ENCODE measurements at regions not wholly inside any gene's neighbourhood (a gene's known extent, or its start where the extent isn't known, plus 50 kb on each side); places are given as distances from the start of the nearest gene placed in this dataset.

GRCh38 chr2:120966510-120967254, 231.0 kb downstream of the GLI2 start:
- H3K9me3 ChIP-seq (ENCODE audit: severe bottlenecking) = no peaks in the 10 kb centered on the region
- TF ChIP-seq, protein P1, sequence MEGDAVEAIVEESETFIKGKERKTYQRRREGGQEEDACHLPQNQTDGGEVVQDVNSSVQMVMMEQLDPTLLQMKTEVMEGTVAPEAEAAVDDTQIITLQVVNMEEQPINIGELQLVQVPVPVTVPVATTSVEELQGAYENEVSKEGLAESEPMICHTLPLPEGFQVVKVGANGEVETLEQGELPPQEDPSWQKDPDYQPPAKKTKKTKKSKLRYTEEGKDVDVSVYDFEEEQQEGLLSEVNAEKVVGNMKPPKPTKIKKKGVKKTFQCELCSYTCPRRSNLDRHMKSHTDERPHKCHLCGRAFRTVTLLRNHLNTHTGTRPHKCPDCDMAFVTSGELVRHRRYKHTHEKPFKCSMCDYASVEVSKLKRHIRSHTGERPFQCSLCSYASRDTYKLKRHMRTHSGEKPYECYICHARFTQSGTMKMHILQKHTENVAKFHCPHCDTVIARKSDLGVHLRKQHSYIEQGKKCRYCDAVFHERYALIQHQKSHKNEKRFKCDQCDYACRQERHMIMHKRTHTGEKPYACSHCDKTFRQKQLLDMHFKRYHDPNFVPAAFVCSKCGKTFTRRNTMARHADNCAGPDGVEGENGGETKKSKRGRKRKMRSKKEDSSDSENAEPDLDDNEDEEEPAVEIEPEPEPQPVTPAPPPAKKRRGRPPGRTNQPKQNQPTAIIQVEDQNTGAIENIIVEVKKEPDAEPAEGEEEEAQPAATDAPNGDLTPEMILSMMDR (IDR thresholded peaks at IDR 0.05; ENCODE audit: poor library complexity, severe bottlenecking) = no peak
- H3K36me3 ChIP-seq (ENCODE audit: low read depth) = no peaks in the 10 kb centered on the region
- DNase-seq (ENCODE audit: low spot score) = no peak
- H3K4me3 ChIP-seq (ENCODE audit: severe bottlenecking) = no peak overlapping the region
- H3K27ac ChIP-seq (ENCODE audit: poor library complexity, severe bottlenecking) = no peak overlapping the region
- H3K4me1 ChIP-seq (ENCODE audit: insufficient read depth, poor library complexity, severe bottlenecking) = no peaks in the 10 kb centered on the region
- no peak for ATAC-seq (ENCODE audit: low read depth)
- H3K27me3 ChIP-seq (ENCODE audit: insufficient read depth, poor library complexity, severe bottlenecking) = no peaks in the 10 kb centered on the region

GRCh38 chr2:120968307-120969015, 232.8 kb downstream of the GLI2 start:
- no peak for ATAC-seq (ENCODE audit: low read depth)
- Histone ChIP-seq H3K27ac (ENCODE audit: poor library complexity, severe bottlenecking) (no peak overlapping the region), H3K4me3 (ENCODE audit: severe bottlenecking) (no peak overlapping the region), H3K4me1 (ENCODE audit: insufficient read depth, poor library complexity, severe bottlenecking) (no peaks in the 10 kb centered on the region), H3K36me3 (ENCODE audit: low read depth) (no peaks in the 10 kb centered on the region), H3K27me3 (ENCODE audit: insufficient read depth, poor library complexity, severe bottlenecking) (no peaks in the 10 kb centered on the region), H3K9me3 (ENCODE audit: severe bottlenecking) (no peaks in the 10 kb centered on the region)
- no peak for DNase-seq (ENCODE audit: low spot score)
- TF ChIP-seq, protein P1 (IDR thresholded peaks at IDR 0.05; ENCODE audit: poor library complexity, severe bottlenecking) = no peak

DNA sequence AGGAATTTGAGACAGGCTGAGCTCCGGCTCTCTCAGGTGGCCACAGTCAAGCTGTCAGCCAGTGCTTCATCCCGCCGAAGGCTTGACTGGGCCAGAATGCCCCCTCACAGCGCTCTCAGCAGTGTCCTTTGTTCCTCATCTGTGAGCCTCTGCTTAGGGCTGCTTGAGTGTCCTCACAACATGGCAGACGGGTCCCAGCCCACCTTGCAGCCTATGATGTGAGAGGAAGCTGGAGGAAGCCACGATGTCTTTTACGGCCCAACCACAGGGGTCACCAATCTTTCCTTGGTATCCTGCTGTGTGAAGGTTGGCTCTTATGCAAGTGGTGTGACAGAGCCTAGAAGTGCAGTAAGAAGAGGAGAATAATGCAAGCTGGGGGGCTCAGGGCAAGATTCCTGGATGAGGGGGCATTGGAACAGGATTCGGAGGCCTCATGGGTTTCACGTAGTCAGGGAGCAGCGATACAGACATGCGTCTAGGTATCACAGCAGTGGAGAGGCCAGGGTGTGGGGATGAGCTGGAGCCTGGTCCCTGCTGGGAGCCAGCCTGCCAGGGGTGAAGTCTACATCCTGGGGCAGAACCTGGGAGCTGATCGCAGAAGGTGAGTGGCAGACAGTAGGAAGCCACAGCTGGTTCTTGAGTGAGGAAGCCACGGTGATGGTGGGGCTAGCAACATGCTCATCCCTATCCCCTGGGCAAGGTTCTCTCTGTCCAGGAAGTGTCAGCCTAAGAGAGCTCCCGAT, 234.1 kb downstream of the GLI2 start:
- Histone ChIP-seq H3K9me3 (ENCODE audit: severe bottlenecking) (no peaks in the 10 kb centered on the region), H3K4me1 (ENCODE audit: insufficient read depth, poor library complexity, severe bottlenecking) (no peaks in the 10 kb centered on the region), H3K27ac (ENCODE audit: poor library complexity, severe bottlenecking) (no peak overlapping the region), H3K27me3 (ENCODE audit: insufficient read depth, poor library complexity, severe bottlenecking) (no peaks in the 10 kb centered on the region), H3K36me3 (ENCODE audit: low read depth) (no peaks in the 10 kb centered on the region), H3K4me3 (ENCODE audit: severe bottlenecking) (no peak overlapping the region)
- DNase-seq (ENCODE audit: low spot score) (no peak), ATAC-seq (ENCODE audit: low read depth) (no peak)
- TF ChIP-seq, protein P1 (IDR thresholded peaks at IDR 0.05; ENCODE audit: poor library complexity, severe bottlenecking) = no peak

DNA sequence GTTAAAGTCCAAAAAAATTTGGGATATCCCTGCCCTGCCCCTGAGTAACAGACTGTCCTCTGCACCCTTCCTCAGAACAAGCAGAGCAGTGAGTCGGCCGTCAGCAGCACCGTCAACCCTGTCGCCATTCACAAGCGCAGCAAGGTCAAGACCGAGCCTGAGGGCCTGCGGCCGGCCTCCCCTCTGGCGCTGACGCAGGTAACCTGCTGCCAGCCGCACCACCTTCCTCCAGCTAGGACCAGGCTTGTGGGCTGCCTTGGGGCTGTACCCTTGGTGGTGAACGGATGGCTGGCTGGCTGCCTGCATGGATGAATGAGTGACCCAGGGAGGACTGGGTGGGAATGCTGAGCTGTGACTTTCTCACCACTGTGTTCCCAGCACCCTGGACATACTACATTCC, 236.2 kb downstream of the GLI2 start:
- no peak for DNase-seq (ENCODE audit: low spot score)

More for the DNA sequence above, 236.2 kb downstream of the GLI2 start:
- Histone ChIP-seq H3K4me1 (ENCODE audit: insufficient read depth, poor library complexity, severe bottlenecking) (no peaks in the 10 kb centered on the region), H3K36me3 (ENCODE audit: low read depth) (no peaks in the 10 kb centered on the region), H3K27me3 (ENCODE audit: insufficient read depth, poor library complexity, severe bottlenecking) (no peaks in the 10 kb centered on the region), H3K27ac (ENCODE audit: poor library complexity, severe bottlenecking) (no peak overlapping the region), H3K4me3 (ENCODE audit: severe bottlenecking) (no peak overlapping the region), H3K9me3 (ENCODE audit: severe bottlenecking) (no peaks in the 10 kb centered on the region)
- TF ChIP-seq, protein P1 (IDR thresholded peaks at IDR 0.05; ENCODE audit: poor library complexity, severe bottlenecking) = no peak
- no peak for ATAC-seq (ENCODE audit: low read depth)

Data from RWPE2 (cell line).